SK-N-SH (cell line): ENCODE measurements at regions not wholly inside any gene's neighbourhood (a gene's known extent, or its start where the extent isn't known, plus 50 kb on each side); places are given as distances from the start of the nearest gene placed in this dataset.

Source experiments
- CTCF ChIA-PET: fragments of 300-600, 350-600 bp; formaldehyde crosslinking; extraction: SDS; loops from one replicate; lab custom pipeline; 2021; lab: Yijun Ruan, JAX
- POLR2A ChIA-PET: fragments of 350-600 bp; sonication (Branson Sonifier 250); formaldehyde crosslinking; extraction: SDS; loops from one replicate; lab custom pipeline; 2020; ENCODE audit warnings: antibody characterized with exemption, inconsistent platforms; lab: Yijun Ruan, JAX
- DNase-seq: peaks from one replicate; pipeline ENCODE4 v3.0.0; 2012
- H2AFZ ChIP-seq: fragments of 200-600 bp; sonication (generic); 2 replicates; pipeline ENCODE4 v1.8.1; 2016; ENCODE audit warnings: antibody characterized with exemption, mild to moderate bottlenecking, low read depth
- H3F3A ChIP-seq: fragments of 200-600 bp; sonication (generic); replicated peaks from 2 replicates; pipeline ENCODE3; 2016; ENCODE audit warnings: antibody characterized with exemption, mild to moderate bottlenecking; ENCODE audit not compliant: insufficient read depth
- H3K27ac ChIP-seq, 2 experiments: fragments of 200-500 bp in 1 of 2; fragments of 200-600 bp in 1 of 2; sonication (Bioruptor generic) in 1 of 2; sonication (generic), shearing (Covaris generic) in 1 of 2; 2 replicates each; pipeline versions ENCODE4 v1.5.1 to v1.6.1; 2014 to 2016; ENCODE audit warnings: low read depth in 2 of 2, inconsistent platforms in 1 of 2, low read length in 1 of 2, mild to moderate bottlenecking in 1 of 2, mixed read lengths in 1 of 2
- H3K27me3 ChIP-seq: fragments of 200-600 bp; sonication (generic), shearing (Covaris generic); 2 replicates; pipeline ENCODE4 v1.6.1; 2016; ENCODE audit warnings: mixed run types; ENCODE audit not compliant: insufficient read depth
- H3K36me3 ChIP-seq, 2 experiments: fragments of 200-500 bp in 1 of 2; fragments of 200-600 bp in 1 of 2; sonication (Bioruptor generic) in 1 of 2; sonication (generic) in 1 of 2; replicated peaks in 1 of 2; 2 replicates each; pipeline versions ENCODE3 to v1.5.1; 2014 to 2016; ENCODE audit warnings: low read length in 1 of 2, mild to moderate bottlenecking in 1 of 2; ENCODE audit not compliant: insufficient read depth in 2 of 2, control insufficient read depth in 1 of 2
- H3K4me1 ChIP-seq, 2 experiments: fragments of 200-500 bp in 1 of 2; fragments of 200-600 bp in 1 of 2; sonication (Bioruptor generic) in 1 of 2; sonication (generic), shearing (Covaris generic) in 1 of 2; 2 replicates each; pipeline versions ENCODE4 v1.5.1 to v1.6.1; 2014 to 2016; ENCODE audit warnings: low read depth in 1 of 2, low read length in 1 of 2, mixed run types in 1 of 2; ENCODE audit not compliant: insufficient read depth in 2 of 2, control insufficient read depth in 1 of 2
- H3K4me2 ChIP-seq: fragments of 200-600 bp; sonication (generic), shearing (Covaris generic); 2 replicates; pipeline ENCODE4 v1.6.1; 2017; ENCODE audit warnings: mixed run types
- H3K4me3 ChIP-seq, 2 experiments: fragments of 200-500 bp in 1 of 2; fragments of 200-600 bp in 1 of 2; sonication (Bioruptor generic) in 1 of 2; sonication (generic), shearing (Covaris generic) in 1 of 2; 2 replicates each; pipeline versions ENCODE4 v1.5.1 to v1.8.1; 2014 to 2016; ENCODE audit warnings: low read depth in 2 of 2, inconsistent platforms in 1 of 2, low read length in 1 of 2, mild to moderate bottlenecking in 1 of 2, mixed read lengths in 1 of 2, moderate library complexity in 1 of 2
- H3K79me2 ChIP-seq: fragments of 200-600 bp; sonication (generic); 2 replicates; pipeline ENCODE4 v1.8.1; 2017; ENCODE audit warnings: mild to moderate bottlenecking; ENCODE audit not compliant: insufficient read depth
- H3K9ac ChIP-seq: fragments of 200-600 bp; sonication (generic); 2 replicates; pipeline ENCODE4 v1.6.1; 2017; ENCODE audit warnings: mixed run types
- H3K9me2 ChIP-seq: fragments of 200-600 bp; sonication (generic); 2 replicates; pipeline ENCODE4 v1.6.1; 2017; ENCODE audit warnings: mixed run types
- H3K9me3 ChIP-seq: fragments of 200-600 bp; sonication (generic); 2 replicates; pipeline ENCODE4 v1.6.1; 2017; ENCODE audit warnings: mixed run types, mild to moderate bottlenecking, moderate library complexity
- H4K20me1 ChIP-seq: fragments of 200-600 bp; sonication (generic); 2 replicates; pipeline ENCODE4 v1.6.1; 2017; ENCODE audit warnings: mild to moderate bottlenecking, mixed run types; ENCODE audit not compliant: insufficient read depth
- CHD2 ChIP-seq: fragments of 150-350 bp; IDR thresholded peaks from 2 replicates; pipeline ENCODE4 v1.6.1; 2018; ENCODE audit warnings: low read length; ENCODE audit not compliant: partially characterized antibody
- CTCF ChIP-seq: fragments of 200-600 bp; sonication (generic); IDR thresholded peaks from 2 replicates; pipeline ENCODE4 v1.6.1; 2017; ENCODE audit warnings: antibody characterized with exemption, mild to moderate bottlenecking, moderate library complexity
- ELF1 ChIP-seq: IDR thresholded peaks from 2 replicates; pipeline ENCODE4 v1.4.0; 2012
- EP300 ChIP-seq, 2 experiments: IDR thresholded peaks; 2 replicates each; pipeline versions ENCODE4 v1.4.0 to v1.6.1; 2012; ENCODE audit warnings: borderline replicate concordance in 1 of 2, low read depth in 1 of 2, low read length in 1 of 2
- FOSL2 ChIP-seq: IDR thresholded peaks from 2 replicates; pipeline ENCODE4 v1.4.0; 2012; ENCODE audit warnings: low read depth, mild to moderate bottlenecking, moderate library complexity, borderline replicate concordance
- FOXJ3 ChIP-seq: sonication (generic); formaldehyde crosslinking; IDR thresholded peaks from 2 replicates; pipeline ENCODE4 v1.5.1; 2020; ENCODE audit warnings: mild to moderate bottlenecking, missing genetic modification reagents
- FOXM1 ChIP-seq: IDR thresholded peaks from 2 replicates; pipeline ENCODE4 v1.4.0; 2012; ENCODE audit warnings: low read depth, mild to moderate bottlenecking
- MAX ChIP-seq: IDR thresholded peaks from 2 replicates; pipeline ENCODE4 v1.4.0; 2012; ENCODE audit warnings: low read depth
- MEF2A ChIP-seq: IDR thresholded peaks from 2 replicates; pipeline ENCODE4 v1.4.0; 2012; ENCODE audit warnings: low read depth, borderline replicate concordance
- MXI1 ChIP-seq: IDR thresholded peaks from 2 replicates; pipeline ENCODE4 v1.6.1; 2012; ENCODE audit warnings: mild to moderate bottlenecking, low read depth, low read length, improper control_type of control experiment
- NRF1 ChIP-seq: IDR thresholded peaks from 2 replicates; pipeline ENCODE4 v1.6.1; 2012; ENCODE audit warnings: low read depth, mild to moderate bottlenecking, low read length
- PBX3 ChIP-seq: IDR thresholded peaks from 2 replicates; pipeline ENCODE4; 2012
- POLR2AphosphoS5 ChIP-seq: IDR thresholded peaks from 2 replicates; pipeline ENCODE4 v1.6.1; 2012; ENCODE audit warnings: low read depth, low read length
- RAD21 ChIP-seq: IDR thresholded peaks from 2 replicates; pipeline ENCODE4 v1.6.1; 2012; ENCODE audit warnings: mild to moderate bottlenecking, low read length
- RCOR1 ChIP-seq: fragments of 150-350 bp; IDR thresholded peaks from 2 replicates; pipeline ENCODE4 v1.6.1; 2017; ENCODE audit warnings: antibody characterized with exemption, low read length
- RXRA ChIP-seq: IDR thresholded peaks from 2 replicates; pipeline ENCODE4 v1.4.0; 2012; ENCODE audit warnings: low read depth, mild to moderate bottlenecking, borderline replicate concordance
- SIN3A ChIP-seq: IDR thresholded peaks from 2 replicates; pipeline ENCODE4 v1.6.1; 2012; ENCODE audit warnings: low read depth, mild to moderate bottlenecking, low read length, moderate library complexity, borderline replicate concordance
- USF2 ChIP-seq: fragments of 150-350 bp; IDR thresholded peaks from 2 replicates; pipeline ENCODE4 v1.6.1; 2017; ENCODE audit warnings: antibody characterized with exemption, low read length, low read depth, borderline replicate concordance
- WGBS: methylation state at CpG from one replicate; pipeline ENCODE4 v1.1.6; 2017; ENCODE audit warnings: low lambda C conversion rate; 5-methylcytosine and 5-hydroxymethylcytosine counted together

- no peak for DNase-seq
- no peak for TF ChIP-seq MAX
- no peak for TF ChIP-seq MXI1
- no peak for TF ChIP-seq RXRA
- TF ChIP-seq USF2: no peak
- TF ChIP-seq RCOR1: no peak
- no peak for TF ChIP-seq NRF1
- TF ChIP-seq PBX3: no peak
- TF ChIP-seq FOSL2: no peak
- no peak for TF ChIP-seq CHD2
- no peak for TF ChIP-seq FOXJ3
- no peak for TF ChIP-seq MEF2A
- no peak for TF ChIP-seq POLR2AphosphoS5
- TF ChIP-seq RAD21: no peak
- TF ChIP-seq CTCF: no peak
- TF ChIP-seq SIN3A: no peak
- TF ChIP-seq EP300 (IDR thresholded peaks at IDR 0.05; ENCODE audit: borderline replicate concordance in 1 of 2, low read depth in 1 of 2, low read length in 1 of 2): no peak
- TF ChIP-seq FOXM1: no peak
- TF ChIP-seq ELF1: no peak
- TF ChIP-seq, all 33 proteins: peak for 0
- no peaks in the 10 kb centered on the region for H3F3A ChIP-seq
- ChIA-PET POLR2A (no interaction called here), CTCF (interaction anchor here (0.7 to 1.6 kb wide), 3 partner anchors 16 to 472 kb away, joined by 3 to 5 read pairs (median 3); no protein-coding TSS in a partner anchor)
- H3K79me2 ChIP-seq: no peaks in the 10 kb centered on the region
- 0% methylated on average over 1 of the region's 1 CpG for WGBS
- peaks cover 0 to 10% of the 10 kb centered on the region in 2 experiments; a peak in 1 of 4 replicates for H3K4me1 ChIP-seq
- no peak overlapping the region for H2AFZ ChIP-seq
- no peak overlapping the region for H3K27ac ChIP-seq
- no peak overlapping the region for H3K4me2 ChIP-seq
- H3K9me2 ChIP-seq: no peaks in the 10 kb centered on the region
- H3K9ac ChIP-seq: no peak overlapping the region
- H3K9me3 ChIP-seq: no peaks in the 10 kb centered on the region
- no peaks in the 10 kb centered on the region for H3K27me3 ChIP-seq
- no peaks in the 10 kb centered on the region for H4K20me1 ChIP-seq
- H3K4me3 ChIP-seq: no peak overlapping the region
- H3K36me3 ChIP-seq: no peaks in the 10 kb centered on the region
These were observed 102.6 kb upstream of the TNR start for GRCh38 chr1:175845985-175846384.
